HepG2 (cell line): ENCODE measurements at regions not wholly inside any gene's neighbourhood (a gene's known extent, or its start where the extent isn't known, plus 50 kb on each side); places are given as distances from the start of the nearest gene placed in this dataset.
"Not testable (repeated sequence)": the region's sequence is repeated elsewhere in the genome, so short reads cannot be mapped to it uniquely, and the experiment has no call there.

ENCODE experiments used
- CTCF ChIP-seq: sonication (generic); formaldehyde crosslinking; IDR thresholded peaks from 2 replicates; pipeline ENCODE4 v1.5.0; 2020; ENCODE audit warnings: mild to moderate bottlenecking, missing genetic modification reagents, moderate library complexity
- ESRRA ChIP-seq: sonication (generic); formaldehyde crosslinking; IDR thresholded peaks from 2 replicates; pipeline ENCODE4 v1.5.1; 2020; ENCODE audit warnings: mild to moderate bottlenecking, low read depth, missing genetic modification reagents
- HNF4A ChIP-seq: sonication (generic); formaldehyde crosslinking; IDR thresholded peaks from 2 replicates; pipeline ENCODE4 v1.4.0; 2020; ENCODE audit warnings: missing genetic modification reagents
- HOXA7 ChIP-seq: sonication (generic); formaldehyde crosslinking; IDR thresholded peaks from 2 replicates; pipeline ENCODE4 v1.8.1; 2022; ENCODE audit warnings: mild to moderate bottlenecking, missing genetic modification reagents, moderate library complexity
- PCBP1 ChIP-seq: fragments of 200-400 bp; formaldehyde crosslinking; IDR thresholded peaks from 2 replicates; pipeline ENCODE4 v1.6.1; 2017; ENCODE audit warnings: mild to moderate bottlenecking, low read depth, low read length, borderline replicate concordance
- PRPF4 ChIP-seq: fragments of 200-400 bp; formaldehyde crosslinking; IDR thresholded peaks from 2 replicates; pipeline ENCODE4 v1.6.1; 2016; ENCODE audit warnings: low read length, low read depth; ENCODE audit not compliant: poor library complexity, severe bottlenecking
- RFX1 ChIP-seq: fragments of 450-650 bp; IDR thresholded peaks from 2 replicates; pipeline ENCODE4 v1.6.1; 2017
- SMARCC2 ChIP-seq: fragments of 450-650 bp; IDR thresholded peaks from 2 replicates; pipeline ENCODE4 v1.6.1; 2017; ENCODE audit warnings: antibody characterized with exemption, mild to moderate bottlenecking
- TCF7L2 ChIP-seq: IDR thresholded peaks from 2 replicates; pipeline ENCODE4 v1.6.1; 2011; ENCODE audit warnings: mild to moderate bottlenecking, low read depth, low read length, moderate library complexity
- ZNF709 ChIP-seq: sonication (generic); formaldehyde crosslinking; IDR thresholded peaks from 2 replicates; pipeline ENCODE4 v1.5.0; 2020; ENCODE audit warnings: mild to moderate bottlenecking, missing genetic modification reagents
- TF ChIP-seq, protein P1 (sequence below): sonication (generic); formaldehyde crosslinking; IDR thresholded peaks from 2 replicates; pipeline ENCODE4 v1.4.0; 2020; ENCODE audit warnings: missing genetic modification reagents
- TF ChIP-seq, protein P2 (sequence below): sonication (generic); formaldehyde crosslinking; IDR thresholded peaks from 2 replicates; pipeline ENCODE4 v1.8.0; 2023; ENCODE audit warnings: mild to moderate bottlenecking, missing genetic modification reagents

GRCh38 chr15:20251214-20252005 lies 290.2 kb downstream of the GOLGA6L6 start:
- TF ChIP-seq ZNF709; CTCF; PRPF4; PCBP1; HNF4A (CRISPR knock-in tag); HOXA7; TCF7L2; ESRRA (CRISPR knock-in tag); RFX1; SMARCC2: not testable (repeated sequence)
- TF ChIP-seq, protein P1, sequence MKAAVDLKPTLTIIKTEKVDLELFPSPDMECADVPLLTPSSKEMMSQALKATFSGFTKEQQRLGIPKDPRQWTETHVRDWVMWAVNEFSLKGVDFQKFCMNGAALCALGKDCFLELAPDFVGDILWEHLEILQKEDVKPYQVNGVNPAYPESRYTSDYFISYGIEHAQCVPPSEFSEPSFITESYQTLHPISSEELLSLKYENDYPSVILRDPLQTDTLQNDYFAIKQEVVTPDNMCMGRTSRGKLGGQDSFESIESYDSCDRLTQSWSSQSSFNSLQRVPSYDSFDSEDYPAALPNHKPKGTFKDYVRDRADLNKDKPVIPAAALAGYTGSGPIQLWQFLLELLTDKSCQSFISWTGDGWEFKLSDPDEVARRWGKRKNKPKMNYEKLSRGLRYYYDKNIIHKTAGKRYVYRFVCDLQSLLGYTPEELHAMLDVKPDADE: not testable (repeated sequence)
- TF ChIP-seq, protein P2, sequence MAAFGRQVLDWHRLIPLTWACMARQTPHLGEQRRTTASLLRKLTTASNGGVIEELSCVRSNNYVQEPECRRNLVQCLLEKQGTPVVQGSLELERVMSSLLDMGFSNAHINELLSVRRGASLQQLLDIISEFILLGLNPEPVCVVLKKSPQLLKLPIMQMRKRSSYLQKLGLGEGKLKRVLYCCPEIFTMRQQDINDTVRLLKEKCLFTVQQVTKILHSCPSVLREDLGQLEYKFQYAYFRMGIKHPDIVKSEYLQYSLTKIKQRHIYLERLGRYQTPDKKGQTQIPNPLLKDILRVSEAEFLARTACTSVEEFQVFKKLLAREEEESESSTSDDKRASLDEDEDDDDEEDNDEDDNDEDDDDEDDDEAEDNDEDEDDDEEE (CRISPR knock-in tag): not testable (repeated sequence)
